Right cardiac atrium (tissue), 5 donors: ENCODE measurements at regions not wholly inside any gene's neighbourhood (a gene's known extent, or its start where the extent isn't known, plus 50 kb on each side); places are given as distances from the start of the nearest gene placed in this dataset.

Experiments used
- ATAC-seq, 2 donors: fragments of 200-7000 bp; cut with Tn5 transposase; one replicate each; pipeline versions ENCODE4 v1.8.0 to v1.9.1; 2020; ENCODE audit warnings: moderate library complexity in 2 of 2, mild to moderate bottlenecking in 1 of 2
- DNase-seq, 3 donors: peaks; one replicate each; pipeline ENCODE4 v3.0.0-alpha.2; 2020
- H3K27ac ChIP-seq: one replicate; pipeline ENCODE4 v1.5.1; 2013; ENCODE audit warnings: mild to moderate bottlenecking, low read length, control low read depth, moderate library complexity
- H3K27me3 ChIP-seq: one replicate; pipeline ENCODE4 v1.6.1; 2013; ENCODE audit not compliant: control insufficient read depth, insufficient read depth
- H3K4me1 ChIP-seq: one replicate; pipeline ENCODE4 v1.6.1; 2013; ENCODE audit warnings: low read length; ENCODE audit not compliant: control insufficient read depth, insufficient read depth
- H3K4me3 ChIP-seq: one replicate; pipeline ENCODE4 v1.5.1; 2013; ENCODE audit warnings: low read length, control low read depth
- H3K9me3 ChIP-seq: one replicate; pipeline ENCODE4 v1.6.1; 2013; ENCODE audit warnings: low read length; ENCODE audit not compliant: control insufficient read depth
- WGBS: extraction: QIAGEN DNeasy Blood & Tissue Kit; methylation state at CpG from one replicate; pipeline ENCODE4 v1.1.7; 2013; 5-methylcytosine and 5-hydroxymethylcytosine counted together
- intact Hi-C, 4 donors: fragments of 100-400 bp; cut with DNase I; formaldehyde crosslinking; loops; one replicate each; pipeline versions ENCODE4 v1.11.0 to v1.14.0; 2022 to 2023
- donor health status: healthy with polysubstance abuse.
- donor health status: DM: no; HTN: yes; CAD: no.
- donor health status: DM: no; HTN: no; CAD: no.
- donor health status: DM: no; HTN: yes; CAD: no; lungs with severe emphysema.
- donor health status: DM: yes; HTN: yes; CAD: no.

GRCh38 chr10:29035721-29036120 is 253.1 kb upstream of the LYZL1 start:
- H3K27me3 ChIP-seq: no peaks in the 10 kb centered on the region
- no peaks in the 10 kb centered on the region for H3K4me1 ChIP-seq
- no peak for DNase-seq
- intact Hi-C loops: no loop called here
- ATAC-seq: no peak
- H3K9me3 ChIP-seq: no peaks in the 10 kb centered on the region
- H3K4me3 ChIP-seq: no peak overlapping the region
- no peak overlapping the region for H3K27ac ChIP-seq
- WGBS: 92% methylated on average over 2 of the region's 2 CpGs

- Histone ChIP-seq H3K4me3 (no peak overlapping the region), H3K27ac (no peak overlapping the region), H3K4me1 (no peaks in the 10 kb centered on the region), H3K27me3 (no peaks in the 10 kb centered on the region), H3K9me3 (no peaks in the 10 kb centered on the region)
- intact Hi-C loops: no loop called here
- DNase-seq (no peak), ATAC-seq (no peak)
- 90% methylated on average over 12 of the region's 12 CpGs for whole genome bisulfite sequencing
Measured at GRCh38 chr10:29037348-29038113, 251.3 kb upstream of the LYZL1 start.

GRCh38 chr10:29039091-29039490 is 249.8 kb upstream of the LYZL1 start:
- intact Hi-C loops: no loop called here

GRCh38 chr10:29039677-29040189 is 249.1 kb upstream of the LYZL1 start:
- no peaks in the 10 kb centered on the region for H3K9me3 ChIP-seq
- ATAC-seq (peak in 1 of 2 donors; percentile 55), DNase-seq (no peak)
- 17% methylated on average over 2 of the region's 2 CpGs for WGBS
- H3K27ac ChIP-seq: no peak overlapping the region
- no peaks in the 10 kb centered on the region for H3K27me3 ChIP-seq
- H3K4me3 ChIP-seq: no peak overlapping the region
- no peaks in the 10 kb centered on the region for H3K4me1 ChIP-seq
- intact Hi-C loops: no loop called here

More at GRCh38 chr10:29039091-29039490, 249.8 kb upstream of the LYZL1 start:
- Histone ChIP-seq H3K27me3 (no peaks in the 10 kb centered on the region), H3K4me1 (no peaks in the 10 kb centered on the region), H3K27ac (no peak overlapping the region), H3K4me3 (no peak overlapping the region), H3K9me3 (no peaks in the 10 kb centered on the region)
- ATAC-seq (no peak), DNase-seq (no peak)
- WGBS: 75% methylated on average over 5 of the region's 5 CpGs

GRCh38 chr10:29041616-29042015 is 247.3 kb upstream of the LYZL1 start:
- intact Hi-C loops: no loop called here
- Histone ChIP-seq H3K4me3 (no peak overlapping the region), H3K27ac (no peak overlapping the region), H3K27me3 (no peaks in the 10 kb centered on the region), H3K9me3 (no peaks in the 10 kb centered on the region), H3K4me1 (no peaks in the 10 kb centered on the region)
- no peak for DNase-seq
- WGBS: 40% methylated on average over 7 of the region's 7 CpGs
- no peak for ATAC-seq

- ATAC-seq (no peak), DNase-seq (no peak)
- no peaks in the 10 kb centered on the region for H3K27me3 ChIP-seq
- H3K9me3 ChIP-seq: no peaks in the 10 kb centered on the region
- no peak overlapping the region for H3K4me3 ChIP-seq
- no peaks in the 10 kb centered on the region for H3K4me1 ChIP-seq
- 90% methylated on average over 1 of the region's 1 CpG for whole genome bisulfite sequencing
- intact Hi-C loops: no loop called here
- H3K27ac ChIP-seq: no peak overlapping the region
Measured at GRCh38 chr10:29048506-29048905, 240.4 kb upstream of the LYZL1 start.

- H3K27ac ChIP-seq: no peak overlapping the region
- H3K4me1 ChIP-seq: no peaks in the 10 kb centered on the region
- ATAC-seq (no peak), DNase-seq (no peak)
- intact Hi-C loops: no loop called here
- 81% methylated on average over 3 of the region's 3 CpGs for WGBS
- no peak overlapping the region for H3K4me3 ChIP-seq
- H3K27me3 ChIP-seq: no peaks in the 10 kb centered on the region
- no peaks in the 10 kb centered on the region for H3K9me3 ChIP-seq
Measured at GRCh38 chr10:29050081-29050480, 238.8 kb upstream of the LYZL1 start.

- no peak for DNase-seq
- Histone ChIP-seq H3K27me3 (no peaks in the 10 kb centered on the region), H3K4me3 (no peak overlapping the region), H3K9me3 (no peaks in the 10 kb centered on the region), H3K27ac (no peak overlapping the region), H3K4me1 (peaks cover 2% of the 10 kb centered on the region)
- intact Hi-C loops: no loop called here
- WGBS: 45% methylated on average over 2 of the region's 2 CpGs
- no peak for ATAC-seq
Measured at GRCh38 chr10:29055101-29055500, 233.8 kb upstream of the LYZL1 start.

- H3K27me3 ChIP-seq: no peaks in the 10 kb centered on the region
- H3K9me3 ChIP-seq: no peaks in the 10 kb centered on the region
- 51% methylated on average over 2 of the region's 2 CpGs for WGBS
- intact Hi-C loops: no loop called here
- DNase-seq: no peak
- H3K4me3 ChIP-seq: no peak overlapping the region
- ATAC-seq: no peak
- no peak overlapping the region for H3K27ac ChIP-seq
- H3K4me1 ChIP-seq: peaks cover 2% of the 10 kb centered on the region
Measured at GRCh38 chr10:29056729-29057128, 232.1 kb upstream of the LYZL1 start.

GRCh38 chr10:29057822-29058331 is 231.0 kb upstream of the LYZL1 start:
- no peak overlapping the region for H3K27ac ChIP-seq
- intact Hi-C loops: no loop called here

GRCh38 chr10:29063806-29064644 is 224.8 kb upstream of the LYZL1 start:
- 55% methylated on average over 5 of the region's 5 CpGs for WGBS
- ATAC-seq (no peak), DNase-seq (no peak)

More at GRCh38 chr10:29057822-29058331, 231.0 kb upstream of the LYZL1 start:
- no peaks in the 10 kb centered on the region for H3K9me3 ChIP-seq
- no peak overlapping the region for H3K4me3 ChIP-seq
- peak in 2 of 3 donors; percentile 16 to 64 for DNase-seq
- no peaks in the 10 kb centered on the region for H3K27me3 ChIP-seq
- peaks cover 2% of the 10 kb centered on the region for H3K4me1 ChIP-seq
- WGBS: 10% methylated on average over 4 of the region's 4 CpGs
- peak; percentile 90 to 93 for ATAC-seq

More at GRCh38 chr10:29063806-29064644, 224.8 kb upstream of the LYZL1 start:
- Histone ChIP-seq H3K27me3 (no peaks in the 10 kb centered on the region), H3K9me3 (no peaks in the 10 kb centered on the region), H3K4me1 (no peaks in the 10 kb centered on the region), H3K4me3 (no peak overlapping the region), H3K27ac (no peak overlapping the region)
- intact Hi-C loops: no loop called here
